Smooth muscle cell (in vitro differentiated cells): ENCODE measurements at regions not wholly inside any gene's neighbourhood (a gene's known extent, or its start where the extent isn't known, plus 50 kb on each side); places are given as distances from the start of the nearest gene placed in this dataset.
"Not testable (repeated sequence)": the region's sequence is repeated elsewhere in the genome, so short reads cannot be mapped to it uniquely, and the experiment has no call there.

Experiments used
- DNase-seq: peaks from one replicate; lab custom pipeline; 2025; ENCODE audit not compliant: unreplicated experiment; lab: John Stamatoyannopoulos, UW
- H2AFZ ChIP-seq: fragments of 200-600 bp; sonication (generic); 2 replicates; pipeline ENCODE4 v1.6.0; 2016; ENCODE audit warnings: antibody characterized with exemption, low read depth, mild to moderate bottlenecking
- H3F3A ChIP-seq: fragments of 200-600 bp; sonication (generic); 2 replicates; pipeline ENCODE4 v1.6.0; 2017; ENCODE audit warnings: antibody characterized with exemption, low read depth
- H3K27ac ChIP-seq: fragments of 200-600 bp; sonication (generic); 2 replicates; pipeline ENCODE4 v1.5.1; 2016; ENCODE audit warnings: low read depth, mild to moderate bottlenecking
- H3K27me3 ChIP-seq: fragments of 200-600 bp; sonication (generic); 2 replicates; pipeline ENCODE4 v1.6.1; 2016; ENCODE audit warnings: low read depth, mild to moderate bottlenecking
- H3K36me3 ChIP-seq: fragments of 200-600 bp; sonication (generic); 2 replicates; pipeline ENCODE4 v1.5.1; 2016; ENCODE audit warnings: low read depth
- H3K4me1 ChIP-seq: fragments of 200-600 bp; sonication (generic); 2 replicates; pipeline ENCODE4 v1.5.1; 2016; ENCODE audit warnings: low read depth
- H3K4me2 ChIP-seq: fragments of 200-600 bp; sonication (generic); 2 replicates; pipeline ENCODE4 v1.6.0; 2016; ENCODE audit warnings: mild to moderate bottlenecking
- H3K4me3 ChIP-seq: fragments of 200-600 bp; sonication (generic); 2 replicates; pipeline ENCODE4 v1.5.1; 2016; ENCODE audit warnings: mild to moderate bottlenecking
- H3K79me2 ChIP-seq: fragments of 200-600 bp; sonication (generic); 2 replicates; pipeline ENCODE4 v1.6.0; 2016; ENCODE audit warnings: low read depth, mild to moderate bottlenecking
- H3K9ac ChIP-seq: fragments of 200-600 bp; sonication (generic); 2 replicates; pipeline ENCODE4 v1.6.0; 2016; ENCODE audit warnings: low read depth
- H3K9me3 ChIP-seq: fragments of 200-600 bp; sonication (generic); replicated peaks from 2 replicates; pipeline ENCODE4 v1.5.1; 2016; ENCODE audit warnings: low read depth
- H4K20me1 ChIP-seq: fragments of 200-600 bp; sonication (generic); 2 replicates; pipeline ENCODE4 v1.6.0; 2016; ENCODE audit warnings: low read depth
- CTCF ChIP-seq: fragments of 200-600 bp; sonication (generic); IDR thresholded peaks from 2 replicates; pipeline ENCODE4 v1.5.1; 2017; ENCODE audit warnings: borderline replicate concordance, mild to moderate bottlenecking, antibody characterized with exemption; ENCODE audit not compliant: insufficient read depth, poor library complexity, severe bottlenecking
- WGBS: methylation state at CpG from one replicate; pipeline ENCODE4 v1.1.7; 2016; ENCODE audit warnings: low lambda C conversion rate; 5-methylcytosine and 5-hydroxymethylcytosine counted together

- H3K4me1 ChIP-seq = no peaks in the 10 kb centered on the region
- no peak overlapping the region for H3K9ac ChIP-seq
- no peak for TF ChIP-seq CTCF
- WGBS = 92% methylated on average over 1 of the region's 1 CpG
- H2AFZ ChIP-seq = no peak overlapping the region
- no peaks in the 10 kb centered on the region for H3K9me3 ChIP-seq
- H3K4me2 ChIP-seq = no peak overlapping the region
- DNase-seq = no peak
- H3K79me2 ChIP-seq = no peaks in the 10 kb centered on the region
- H3K4me3 ChIP-seq = no peak overlapping the region
- H3K27ac ChIP-seq = no peak overlapping the region
- H3K27me3 ChIP-seq = no peaks in the 10 kb centered on the region
- no peaks in the 10 kb centered on the region for H3K36me3 ChIP-seq
- H4K20me1 ChIP-seq = no peaks in the 10 kb centered on the region
- H3F3A ChIP-seq = no peaks in the 10 kb centered on the region
These were observed 122.0 kb downstream of the CTNND1 start for GRCh38 chr11:57883630-57884029.

- no peaks in the 10 kb centered on the region for H3K36me3 ChIP-seq
- 64% methylated on average over 5 of the region's 5 CpGs for WGBS
- H3K27me3 ChIP-seq = no peaks in the 10 kb centered on the region
- no peaks in the 10 kb centered on the region for H3K4me1 ChIP-seq
- H3K4me3 ChIP-seq = no peak overlapping the region
- no peak for TF ChIP-seq CTCF
- H3F3A ChIP-seq = no peaks in the 10 kb centered on the region
- H3K79me2 ChIP-seq = no peaks in the 10 kb centered on the region
- no peak overlapping the region for H3K4me2 ChIP-seq
- no peaks in the 10 kb centered on the region for H4K20me1 ChIP-seq
- no peak overlapping the region for H3K27ac ChIP-seq
- DNase-seq = no peak
- no peak overlapping the region for H3K9ac ChIP-seq
- H2AFZ ChIP-seq = no peak overlapping the region
- H3K9me3 ChIP-seq = no peaks in the 10 kb centered on the region
These were observed 123.9 kb downstream of the CTNND1 start for GRCh38 chr11:57885298-57886050.

GRCh38 chr11:57888386-57888785, 126.8 kb downstream of the CTNND1 start:
- no peaks in the 10 kb centered on the region for H3K9me3 ChIP-seq
- no peaks in the 10 kb centered on the region for H3K4me1 ChIP-seq
- H3K4me2 ChIP-seq = no peak overlapping the region
- no peak for DNase-seq
- H3K9ac ChIP-seq = no peak overlapping the region
- no peak for TF ChIP-seq CTCF
- H3F3A ChIP-seq = no peaks in the 10 kb centered on the region
- no peaks in the 10 kb centered on the region for H3K79me2 ChIP-seq
- no peaks in the 10 kb centered on the region for H3K36me3 ChIP-seq
- H2AFZ ChIP-seq = no peak overlapping the region
- 90% methylated on average over 3 of the region's 3 CpGs for WGBS
- H4K20me1 ChIP-seq = no peaks in the 10 kb centered on the region
- no peak overlapping the region for H3K4me3 ChIP-seq
- H3K27me3 ChIP-seq = no peaks in the 10 kb centered on the region
- no peak overlapping the region for H3K27ac ChIP-seq

- Histone ChIP-seq H3K9me3 (no peaks in the 10 kb centered on the region), H3K36me3 (no peaks in the 10 kb centered on the region), H3K9ac (no peak overlapping the region), H3K4me3 (no peak overlapping the region), H3K27ac (no peak overlapping the region), H4K20me1 (no peaks in the 10 kb centered on the region), H3K27me3 (no peaks in the 10 kb centered on the region), H3K4me2 (no peak overlapping the region), H3F3A (no peaks in the 10 kb centered on the region), H3K79me2 (no peaks in the 10 kb centered on the region), H2AFZ (no peak overlapping the region), H3K4me1 (no peaks in the 10 kb centered on the region)
- 72% methylated on average over 1 of the region's 1 CpG for WGBS
- no peak for DNase-seq
- no peak for TF ChIP-seq CTCF
These were observed 128.9 kb downstream of the CTNND1 start for GRCh38 chr11:57890521-57890920.

GRCh38 chr11:57893200-57893599, 130.5 kb upstream of the OR9Q1 start:
- H3F3A ChIP-seq, H4K20me1 ChIP-seq, H3K36me3 ChIP-seq, H3K27me3 ChIP-seq, H3K27ac ChIP-seq, H3K4me3 ChIP-seq, H3K4me2 ChIP-seq, H3K9ac ChIP-seq, H3K4me1 ChIP-seq, H3K9me3 ChIP-seq, H2AFZ ChIP-seq, H3K79me2 ChIP-seq, DNase-seq: not testable (repeated sequence)
- WGBS = 77% methylated on average over 2 of the region's 2 CpGs
